ENCODE measurements at regions not wholly inside any gene's neighbourhood (a gene's known extent, or its start where the extent isn't known, plus 50 kb on each side); places are given as distances from the start of the nearest gene placed in this dataset.

DNA sequence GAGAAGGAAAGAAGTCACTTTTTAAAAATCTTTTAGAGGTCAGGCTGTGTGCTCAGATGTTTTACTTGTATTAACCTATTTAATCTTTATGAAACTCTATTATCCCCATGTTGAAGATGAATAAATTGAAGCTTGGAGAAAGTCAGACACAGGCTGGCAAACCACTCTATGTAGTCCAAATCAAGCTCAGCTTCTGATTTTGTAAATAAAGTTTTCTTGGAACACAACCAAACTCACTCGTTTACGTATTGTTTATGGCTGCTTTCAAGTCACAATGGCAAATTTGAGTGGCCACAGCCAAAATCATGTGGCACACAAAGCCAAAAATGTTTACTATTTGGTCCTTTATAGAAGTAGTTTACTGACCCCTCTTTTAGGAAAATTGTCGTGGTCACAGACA, 596.0 kb upstream of the CDH11 start:
- Histone ChIP-seq H3K27ac (no peak overlapping the region), H3K4me3 (no peak overlapping the region), H4K20me1 (ENCODE audit: insufficient read depth, poor library complexity, severe bottlenecking) (no peaks in the 10 kb centered on the region), H3K4me2 (no peak overlapping the region), H3K9me2 (replicated peaks; ENCODE audit: insufficient read depth) (no peaks in the 10 kb centered on the region), H3K27me3 (no peaks in the 10 kb centered on the region), H2AFZ (no peak overlapping the region), H3K79me2 (no peaks in the 10 kb centered on the region), H3K36me3 (replicated peaks; ENCODE audit: insufficient read depth, low read depth) (no peaks in the 10 kb centered on the region), H3K4me1 (ENCODE audit: insufficient read depth) (no peaks in the 10 kb centered on the region), H3K9me3 (ENCODE audit: low read depth) (no peaks in the 10 kb centered on the region)
- DNase-seq (ENCODE audit: low spot score): no peak
- TF ChIP-seq EZH2phosphoT487 (IDR thresholded peaks at IDR 0.05; ENCODE audit: low read depth, severe bottlenecking, unreplicated experiment) (no peak), EZH2 (IDR thresholded peaks at IDR 0.05; ENCODE audit: borderline replicate concordance) (no peak)
- TF ChIP-seq, protein P1, sequence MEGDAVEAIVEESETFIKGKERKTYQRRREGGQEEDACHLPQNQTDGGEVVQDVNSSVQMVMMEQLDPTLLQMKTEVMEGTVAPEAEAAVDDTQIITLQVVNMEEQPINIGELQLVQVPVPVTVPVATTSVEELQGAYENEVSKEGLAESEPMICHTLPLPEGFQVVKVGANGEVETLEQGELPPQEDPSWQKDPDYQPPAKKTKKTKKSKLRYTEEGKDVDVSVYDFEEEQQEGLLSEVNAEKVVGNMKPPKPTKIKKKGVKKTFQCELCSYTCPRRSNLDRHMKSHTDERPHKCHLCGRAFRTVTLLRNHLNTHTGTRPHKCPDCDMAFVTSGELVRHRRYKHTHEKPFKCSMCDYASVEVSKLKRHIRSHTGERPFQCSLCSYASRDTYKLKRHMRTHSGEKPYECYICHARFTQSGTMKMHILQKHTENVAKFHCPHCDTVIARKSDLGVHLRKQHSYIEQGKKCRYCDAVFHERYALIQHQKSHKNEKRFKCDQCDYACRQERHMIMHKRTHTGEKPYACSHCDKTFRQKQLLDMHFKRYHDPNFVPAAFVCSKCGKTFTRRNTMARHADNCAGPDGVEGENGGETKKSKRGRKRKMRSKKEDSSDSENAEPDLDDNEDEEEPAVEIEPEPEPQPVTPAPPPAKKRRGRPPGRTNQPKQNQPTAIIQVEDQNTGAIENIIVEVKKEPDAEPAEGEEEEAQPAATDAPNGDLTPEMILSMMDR (IDR thresholded peaks at IDR 0.05; ENCODE audit: poor library complexity): no peak
- 69% methylated on average over 3 of the region's 3 CpGs for WGBS (ENCODE audit: low lambda C conversion rate, missing lambda C conversion rate)

DNA sequence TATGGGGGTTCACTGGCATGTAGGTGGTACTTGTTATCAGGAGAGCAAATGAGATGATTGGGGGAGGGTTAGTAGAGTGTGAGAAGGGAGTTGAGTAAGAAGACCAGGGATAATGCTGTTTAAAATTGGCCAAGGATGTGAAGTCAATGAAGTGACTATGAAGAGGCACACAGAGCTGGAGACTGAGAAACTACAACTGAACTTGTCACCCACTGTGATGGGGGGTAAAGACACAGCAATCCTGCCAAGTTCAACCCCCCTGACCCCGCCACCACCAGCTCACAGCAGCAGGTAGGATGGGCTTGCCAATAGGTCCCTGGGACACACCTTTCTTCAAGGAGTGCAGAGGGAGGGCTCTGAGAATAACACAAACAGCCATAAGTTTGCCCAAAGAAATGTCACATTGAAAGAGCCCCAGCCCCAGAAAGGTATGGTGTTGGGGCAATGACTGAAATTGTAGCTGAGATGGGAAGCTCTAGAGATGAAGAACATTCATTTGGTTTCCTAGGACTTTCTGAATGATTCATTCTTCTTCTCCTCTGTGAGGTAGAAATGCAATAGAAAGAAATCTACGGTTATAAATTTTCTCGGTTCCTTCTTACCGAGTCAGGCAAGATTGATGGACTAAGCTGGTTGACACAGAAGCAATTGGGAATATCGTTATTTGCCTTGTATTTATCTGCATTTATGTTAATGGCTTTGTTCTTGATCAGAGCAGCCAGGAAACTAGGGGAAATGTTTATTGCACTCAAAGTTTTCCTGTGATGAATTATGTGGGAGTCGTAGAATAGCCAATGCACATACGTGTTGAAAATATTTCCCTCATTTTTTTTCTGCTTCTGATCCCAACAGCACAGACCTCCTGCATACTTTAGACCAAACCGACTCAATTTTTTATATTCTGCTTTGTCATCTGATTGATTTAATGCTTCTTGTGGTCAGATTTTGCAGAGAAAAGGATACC, 595.2 kb upstream of the CDH11 start:
- no peaks in the 10 kb centered on the region for H3K27me3 ChIP-seq
- no peak overlapping the region for H2AFZ ChIP-seq
- no peak overlapping the region for H3K4me3 ChIP-seq
- no peaks in the 10 kb centered on the region for H3K79me2 ChIP-seq
- H3K36me3 ChIP-seq (replicated peaks; ENCODE audit: insufficient read depth, low read depth): no peaks in the 10 kb centered on the region
- no peak overlapping the region for H3K4me2 ChIP-seq
- H3K4me1 ChIP-seq (ENCODE audit: insufficient read depth): no peaks in the 10 kb centered on the region
- H3K27ac ChIP-seq: no peak overlapping the region
- no peaks in the 10 kb centered on the region for H4K20me1 ChIP-seq (ENCODE audit: insufficient read depth, poor library complexity, severe bottlenecking)
- TF ChIP-seq, protein P1 (IDR thresholded peaks at IDR 0.05; ENCODE audit: poor library complexity): no peak
- TF ChIP-seq EZH2phosphoT487 (IDR thresholded peaks at IDR 0.05; ENCODE audit: low read depth, severe bottlenecking, unreplicated experiment) (no peak), EZH2 (IDR thresholded peaks at IDR 0.05; ENCODE audit: borderline replicate concordance) (no peak)
- WGBS (ENCODE audit: low lambda C conversion rate, missing lambda C conversion rate): 79% methylated on average over 8 of the region's 8 CpGs
- no peaks in the 10 kb centered on the region for H3K9me2 ChIP-seq (replicated peaks; ENCODE audit: insufficient read depth)
- no peak for DNase-seq (ENCODE audit: low spot score)
- H3K9me3 ChIP-seq (ENCODE audit: low read depth): no peaks in the 10 kb centered on the region

DNA sequence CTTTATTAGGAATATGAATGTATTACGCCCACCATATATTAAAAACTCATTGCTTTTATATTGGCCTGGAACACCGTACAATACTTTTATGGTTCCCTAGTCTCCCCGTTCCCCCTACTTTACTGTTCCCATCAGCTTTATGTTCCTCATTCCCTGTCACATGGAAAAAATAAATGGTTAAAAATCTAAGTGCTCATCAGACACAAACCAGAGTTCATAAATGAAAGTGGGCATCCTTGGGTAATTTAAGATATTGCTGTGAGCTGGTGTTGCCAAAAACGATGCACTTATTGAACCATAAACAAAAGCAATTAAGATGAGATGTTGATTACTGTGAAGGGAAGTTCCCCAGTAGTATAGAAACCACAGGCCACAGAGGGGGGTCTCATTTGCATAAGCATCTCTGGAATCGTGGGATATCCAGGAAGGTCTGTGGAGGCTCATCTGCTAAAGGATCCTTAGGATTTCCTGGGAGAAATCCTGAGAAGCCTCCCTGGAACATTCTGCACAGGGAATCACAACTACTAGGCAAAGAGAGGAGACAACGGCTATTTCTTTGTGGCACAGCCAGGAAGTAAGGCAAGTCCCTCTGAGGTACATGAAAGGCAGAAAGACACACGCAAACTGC, 591.4 kb upstream of the CDH11 start:
- no peak overlapping the region for H3K4me3 ChIP-seq
- no peak for DNase-seq (ENCODE audit: low spot score)
- no peaks in the 10 kb centered on the region for H3K79me2 ChIP-seq
- H4K20me1 ChIP-seq (ENCODE audit: insufficient read depth, poor library complexity, severe bottlenecking): no peaks in the 10 kb centered on the region
- no peaks in the 10 kb centered on the region for H3K4me1 ChIP-seq (ENCODE audit: insufficient read depth)
- no peaks in the 10 kb centered on the region for H3K9me3 ChIP-seq (ENCODE audit: low read depth)
- H3K36me3 ChIP-seq (replicated peaks; ENCODE audit: insufficient read depth, low read depth): no peaks in the 10 kb centered on the region
- TF ChIP-seq EZH2 (IDR thresholded peaks at IDR 0.05; ENCODE audit: borderline replicate concordance) (no peak), EZH2phosphoT487 (IDR thresholded peaks at IDR 0.05; ENCODE audit: low read depth, severe bottlenecking, unreplicated experiment) (no peak)
- TF ChIP-seq, protein P1 (IDR thresholded peaks at IDR 0.05; ENCODE audit: poor library complexity): no peak
- 67% methylated on average over 7 of the region's 7 CpGs for WGBS (ENCODE audit: low lambda C conversion rate, missing lambda C conversion rate)
- H2AFZ ChIP-seq: no peak overlapping the region
- no peak overlapping the region for H3K4me2 ChIP-seq
- H3K9me2 ChIP-seq (replicated peaks; ENCODE audit: insufficient read depth): no peaks in the 10 kb centered on the region
- no peaks in the 10 kb centered on the region for H3K27me3 ChIP-seq
- no peak overlapping the region for H3K27ac ChIP-seq
